ENCODE measurements at regions not wholly inside any gene's neighbourhood (a gene's known extent, or its start where the extent isn't known, plus 50 kb on each side); places are given as distances from the start of the nearest gene placed in this dataset.
"Not testable (repeated sequence)": the region's sequence is repeated elsewhere in the genome, so short reads cannot be mapped to it uniquely, and the experiment has no call there.

GRCh38 chr3:26271848-26272247, 350.7 kb upstream of the LRRC3B start:
- no peaks in the 10 kb centered on the region for H3K27me3 ChIP-seq (ENCODE audit: control insufficient read depth, insufficient read depth, low read length)
- no peak overlapping the region for H3K4me3 ChIP-seq (ENCODE audit: low read length)
- H3K36me3 ChIP-seq (ENCODE audit: control insufficient read depth, insufficient read depth, low read length): no peaks in the 10 kb centered on the region
- no peak overlapping the region for H3K27ac ChIP-seq (ENCODE audit: low read depth, low read length)
- H3K9ac ChIP-seq (ENCODE audit: low read length): no peak overlapping the region
- H3K4me1 ChIP-seq (ENCODE audit: control insufficient read depth, insufficient read depth, low read length): no peaks in the 10 kb centered on the region

GRCh38 chr3:26273196-26273595, 349.4 kb upstream of the LRRC3B start:
- Histone ChIP-seq H3K4me3 (ENCODE audit: low read length) (no peak overlapping the region), H3K27ac (ENCODE audit: low read depth, low read length) (no peak overlapping the region), H3K4me1 (ENCODE audit: control insufficient read depth, insufficient read depth, low read length) (no peaks in the 10 kb centered on the region), H3K9ac (ENCODE audit: low read length) (no peak overlapping the region), H3K27me3 (ENCODE audit: control insufficient read depth, insufficient read depth, low read length) (no peaks in the 10 kb centered on the region), H3K36me3 (ENCODE audit: control insufficient read depth, insufficient read depth, low read length) (no peaks in the 10 kb centered on the region)

GRCh38 chr3:26279091-26279490, 343.5 kb upstream of the LRRC3B start:
- Histone ChIP-seq H3K9ac (ENCODE audit: low read length) (no peak overlapping the region), H3K4me3 (ENCODE audit: low read length) (no peak overlapping the region), H3K36me3 (ENCODE audit: control insufficient read depth, insufficient read depth, low read length) (no peaks in the 10 kb centered on the region), H3K27me3 (ENCODE audit: control insufficient read depth, insufficient read depth, low read length) (no peaks in the 10 kb centered on the region), H3K27ac (ENCODE audit: low read depth, low read length) (no peak overlapping the region), H3K4me1 (ENCODE audit: control insufficient read depth, insufficient read depth, low read length) (no peaks in the 10 kb centered on the region)

DNA sequence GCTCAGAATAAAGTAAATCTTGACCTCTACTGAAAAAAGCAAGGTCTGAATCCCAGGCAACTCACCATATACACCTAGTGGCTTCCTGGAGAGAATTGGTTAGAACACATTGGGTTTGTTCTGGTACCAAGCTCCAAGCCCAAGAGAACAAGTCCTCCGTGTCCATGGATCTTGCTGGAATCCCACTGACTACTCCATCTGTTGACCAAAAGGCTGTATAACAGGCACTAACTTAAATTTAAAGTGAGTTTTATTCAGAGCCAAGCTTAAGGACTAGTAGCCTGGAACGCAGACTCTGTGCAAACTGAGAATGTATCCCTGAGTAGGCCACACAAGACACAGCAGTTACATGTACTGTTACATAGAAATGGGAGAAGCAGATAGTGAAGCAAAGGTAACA, 342.1 kb upstream of the LRRC3B start:
- H3K4me1 ChIP-seq (ENCODE audit: control insufficient read depth, insufficient read depth, low read length): no peaks in the 10 kb centered on the region

DNA sequence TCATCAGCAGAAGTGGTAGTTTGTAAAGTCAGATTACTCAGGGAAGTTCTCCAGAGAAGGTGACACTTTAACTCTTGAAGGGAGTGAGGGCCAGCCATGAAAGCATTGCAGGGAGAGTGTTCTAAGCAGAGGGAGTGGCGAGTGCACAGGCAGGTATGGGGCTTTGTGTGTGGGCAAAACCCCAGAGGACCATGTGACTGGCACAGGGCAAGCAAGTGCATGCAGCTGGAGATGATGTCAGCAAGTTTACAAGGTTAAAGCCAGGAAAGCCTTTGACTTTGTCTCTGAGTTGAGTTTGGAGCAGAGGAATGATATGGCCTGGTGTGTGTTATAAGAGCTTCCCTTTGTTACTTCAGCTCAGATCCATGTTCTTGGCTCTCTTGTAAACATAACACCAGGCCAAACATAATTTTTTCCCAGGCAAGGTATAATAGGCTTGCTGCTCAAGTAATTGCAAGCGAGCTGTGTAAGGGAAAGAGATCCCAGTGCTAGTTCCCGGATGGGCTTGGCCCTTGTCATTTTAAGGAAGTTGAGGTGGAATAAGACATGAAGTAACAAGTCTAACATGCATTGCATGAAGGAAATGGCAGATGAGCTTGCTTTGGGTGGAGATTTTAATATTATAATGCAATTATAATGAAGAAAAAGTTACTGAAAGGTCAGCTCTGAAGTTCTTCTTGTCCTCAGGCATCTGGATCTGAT, 341.1 kb upstream of the LRRC3B start:
- Histone ChIP-seq H3K4me3 (ENCODE audit: low read length) (no peak overlapping the region), H3K4me1 (ENCODE audit: control insufficient read depth, insufficient read depth, low read length) (no peaks in the 10 kb centered on the region), H3K36me3 (ENCODE audit: control insufficient read depth, insufficient read depth, low read length) (no peaks in the 10 kb centered on the region), H3K27ac (ENCODE audit: low read depth, low read length) (no peak overlapping the region), H3K9ac (ENCODE audit: low read length) (no peak overlapping the region), H3K27me3 (ENCODE audit: control insufficient read depth, insufficient read depth, low read length) (no peaks in the 10 kb centered on the region)

More for the DNA sequence above, 342.1 kb upstream of the LRRC3B start:
- Histone ChIP-seq H3K9ac (ENCODE audit: low read length) (no peak overlapping the region), H3K4me3 (ENCODE audit: low read length) (no peak overlapping the region), H3K36me3 (ENCODE audit: control insufficient read depth, insufficient read depth, low read length) (no peaks in the 10 kb centered on the region), H3K27me3 (ENCODE audit: control insufficient read depth, insufficient read depth, low read length) (no peaks in the 10 kb centered on the region), H3K27ac (ENCODE audit: low read depth, low read length) (no peak overlapping the region)

- H3K4me3 ChIP-seq (ENCODE audit: low read length); H3K9ac ChIP-seq (ENCODE audit: low read length); H3K36me3 ChIP-seq (ENCODE audit: control insufficient read depth, insufficient read depth, low read length); H3K27ac ChIP-seq (ENCODE audit: low read depth, low read length); H3K27me3 ChIP-seq (ENCODE audit: control insufficient read depth, insufficient read depth, low read length); H3K4me1 ChIP-seq (ENCODE audit: control insufficient read depth, insufficient read depth, low read length): not testable (repeated sequence)
These were observed 338.1 kb upstream of the LRRC3B start for GRCh38 chr3:26284503-26284902.

DNA sequence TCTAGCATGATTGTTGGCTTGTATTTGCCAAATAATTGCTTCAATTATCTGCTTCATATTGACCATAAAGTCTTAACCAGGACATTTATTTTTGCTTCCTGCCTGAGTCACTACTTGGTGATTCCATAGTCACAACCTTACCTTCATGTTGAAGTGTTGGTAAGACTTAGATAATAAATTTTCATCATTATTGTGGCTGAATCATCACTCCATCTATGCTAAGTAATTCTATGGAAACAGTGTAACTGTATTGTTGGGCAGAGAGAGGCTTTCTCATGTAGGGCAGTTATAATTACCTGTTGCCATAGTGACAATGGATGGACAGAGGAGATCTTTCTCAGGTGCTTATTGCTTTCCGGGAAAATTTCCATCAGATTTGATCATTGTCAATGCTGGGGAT, 330.7 kb upstream of the LRRC3B start:
- Histone ChIP-seq H3K4me3 (ENCODE audit: low read length) (no peak overlapping the region), H3K27ac (ENCODE audit: low read depth, low read length) (no peak overlapping the region), H3K36me3 (ENCODE audit: control insufficient read depth, insufficient read depth, low read length) (no peaks in the 10 kb centered on the region), H3K4me1 (ENCODE audit: control insufficient read depth, insufficient read depth, low read length) (no peaks in the 10 kb centered on the region), H3K9ac (ENCODE audit: low read length) (no peak overlapping the region), H3K27me3 (ENCODE audit: control insufficient read depth, insufficient read depth, low read length) (no peaks in the 10 kb centered on the region)

DNA sequence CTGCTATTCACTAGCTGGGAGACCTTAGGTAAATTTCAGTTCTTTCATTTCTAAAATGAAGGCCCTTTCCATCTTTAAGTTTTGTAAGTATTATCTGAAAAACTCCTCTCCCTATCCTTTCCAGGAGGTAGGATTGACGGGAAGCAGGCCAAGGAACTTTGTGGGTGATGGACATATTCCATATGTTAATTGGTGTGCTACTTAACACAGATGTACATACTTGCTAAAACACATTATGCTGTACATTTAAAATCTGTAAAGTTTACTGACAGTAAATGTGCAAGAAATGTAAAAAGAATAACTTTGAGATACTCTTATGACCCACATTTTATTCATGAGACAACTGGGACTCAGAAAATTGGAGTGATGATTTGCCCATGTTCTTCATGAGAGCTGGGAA, 329.8 kb upstream of the LRRC3B start:
- Histone ChIP-seq H3K4me3 (ENCODE audit: low read length) (no peak overlapping the region), H3K4me1 (ENCODE audit: control insufficient read depth, insufficient read depth, low read length) (no peaks in the 10 kb centered on the region), H3K9ac (ENCODE audit: low read length) (no peak overlapping the region), H3K36me3 (ENCODE audit: control insufficient read depth, insufficient read depth, low read length) (no peaks in the 10 kb centered on the region), H3K27ac (ENCODE audit: low read depth, low read length) (no peak overlapping the region), H3K27me3 (ENCODE audit: control insufficient read depth, insufficient read depth, low read length) (no peaks in the 10 kb centered on the region)

DNA sequence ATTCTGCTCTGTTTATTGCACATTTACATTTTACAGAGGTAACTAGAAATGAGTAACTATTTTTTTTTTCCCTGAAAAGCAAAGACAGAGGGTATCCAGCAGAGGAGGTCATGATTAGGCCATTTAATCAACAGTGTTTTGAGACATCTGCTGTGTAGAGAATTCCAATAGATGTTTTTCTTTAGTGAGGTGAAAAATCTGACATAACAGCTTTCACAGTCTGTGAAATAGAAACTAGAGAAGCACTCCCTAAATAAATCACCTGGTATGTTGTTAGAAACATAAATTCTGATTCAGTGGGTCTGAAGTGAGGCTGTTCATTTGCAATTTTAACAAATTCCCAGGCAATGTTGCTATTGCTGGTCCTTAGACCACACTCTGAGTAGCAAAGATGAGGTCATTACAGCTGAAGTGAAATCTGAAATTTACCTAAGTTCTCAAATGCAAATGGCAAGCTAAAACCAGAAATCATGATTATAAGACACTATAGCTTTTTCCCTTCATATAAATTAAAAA, 329.2 kb upstream of the LRRC3B start:
- Histone ChIP-seq H3K9ac (ENCODE audit: low read length) (no peak overlapping the region), H3K27me3 (ENCODE audit: control insufficient read depth, insufficient read depth, low read length) (no peaks in the 10 kb centered on the region), H3K4me3 (ENCODE audit: low read length) (no peak overlapping the region), H3K4me1 (ENCODE audit: control insufficient read depth, insufficient read depth, low read length) (no peaks in the 10 kb centered on the region), H3K27ac (ENCODE audit: low read depth, low read length) (no peak overlapping the region), H3K36me3 (ENCODE audit: control insufficient read depth, insufficient read depth, low read length) (no peaks in the 10 kb centered on the region)

DNA sequence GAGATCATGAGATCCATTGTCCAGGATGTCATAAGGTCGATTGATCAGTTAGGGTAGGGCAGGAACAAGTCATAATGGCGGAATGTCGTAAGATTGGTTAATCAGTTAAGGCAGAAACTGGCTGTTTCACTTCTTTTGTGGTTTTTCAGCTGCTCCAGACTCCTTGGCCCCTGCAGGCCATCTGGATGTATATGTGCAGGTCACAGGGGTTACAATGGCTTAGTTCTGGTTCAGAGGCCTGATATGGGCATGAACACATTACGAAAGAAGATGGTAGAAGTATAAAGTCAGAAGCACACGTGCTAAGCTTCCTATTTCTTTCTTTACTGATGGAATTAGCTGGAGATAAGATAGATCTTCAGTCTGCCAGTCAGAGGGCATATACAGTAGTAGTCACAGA, 315.4 kb upstream of the LRRC3B start:
- H3K9ac ChIP-seq (ENCODE audit: low read length): no peak overlapping the region
- no peaks in the 10 kb centered on the region for H3K4me1 ChIP-seq (ENCODE audit: control insufficient read depth, insufficient read depth, low read length)
- no peaks in the 10 kb centered on the region for H3K36me3 ChIP-seq (ENCODE audit: control insufficient read depth, insufficient read depth, low read length)
- H3K27me3 ChIP-seq (ENCODE audit: control insufficient read depth, insufficient read depth, low read length): no peaks in the 10 kb centered on the region
- no peak overlapping the region for H3K27ac ChIP-seq (ENCODE audit: low read depth, low read length)
- no peak overlapping the region for H3K4me3 ChIP-seq (ENCODE audit: low read length)

GRCh38 chr3:26307787-26308186, 314.8 kb upstream of the LRRC3B start:
- H3K4me3 ChIP-seq (ENCODE audit: low read length): no peak overlapping the region
- H3K36me3 ChIP-seq (ENCODE audit: control insufficient read depth, insufficient read depth, low read length): no peaks in the 10 kb centered on the region
- H3K9ac ChIP-seq (ENCODE audit: low read length): no peak overlapping the region
- no peaks in the 10 kb centered on the region for H3K4me1 ChIP-seq (ENCODE audit: control insufficient read depth, insufficient read depth, low read length)
- no peak overlapping the region for H3K27ac ChIP-seq (ENCODE audit: low read depth, low read length)
- no peaks in the 10 kb centered on the region for H3K27me3 ChIP-seq (ENCODE audit: control insufficient read depth, insufficient read depth, low read length)

DNA sequence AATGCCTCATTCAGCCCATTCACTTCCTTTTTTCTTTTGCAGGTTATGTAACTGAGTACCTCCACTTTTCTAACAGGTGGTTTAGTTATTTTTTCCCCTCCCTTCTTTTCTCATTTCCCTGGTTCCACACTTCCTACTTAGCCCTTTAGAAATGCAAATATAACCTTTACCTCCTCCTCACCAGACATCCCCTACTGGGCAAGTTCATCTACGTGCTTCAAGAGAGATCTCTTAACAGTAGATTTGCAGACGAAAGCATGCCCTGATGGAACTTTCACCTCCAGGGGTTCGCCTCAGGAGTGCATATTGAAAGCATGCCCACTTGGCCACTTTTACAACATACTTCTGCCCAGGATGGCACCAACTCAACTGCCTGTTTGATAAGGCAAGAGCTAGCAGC, 314.1 kb upstream of the LRRC3B start:
- Histone ChIP-seq H3K36me3 (ENCODE audit: control insufficient read depth, insufficient read depth, low read length) (no peaks in the 10 kb centered on the region), H3K27ac (ENCODE audit: low read depth, low read length) (no peak overlapping the region), H3K4me1 (ENCODE audit: control insufficient read depth, insufficient read depth, low read length) (no peaks in the 10 kb centered on the region)

DNA sequence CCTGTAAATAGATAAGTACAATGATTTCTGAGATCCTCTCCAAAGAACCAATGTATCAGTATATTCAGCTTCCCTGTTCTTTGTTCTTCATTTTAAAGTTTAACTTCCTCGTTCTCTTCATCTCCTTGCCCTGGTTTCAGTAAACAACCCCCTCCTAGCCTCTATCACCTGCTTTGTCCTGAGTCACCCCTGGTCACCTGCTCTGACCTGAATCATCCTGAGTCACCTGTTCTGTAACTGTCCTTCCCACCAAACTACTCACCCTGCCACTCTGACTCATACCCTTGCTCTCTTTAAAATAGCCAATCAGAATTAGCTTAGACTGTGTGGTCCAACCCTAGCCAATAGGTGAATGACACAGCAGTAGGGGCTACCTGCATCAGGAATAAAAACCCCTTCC, 313.0 kb upstream of the LRRC3B start:
- H3K9ac ChIP-seq (ENCODE audit: low read length); H3K4me3 ChIP-seq (ENCODE audit: low read length); H3K27me3 ChIP-seq (ENCODE audit: control insufficient read depth, insufficient read depth, low read length); H3K36me3 ChIP-seq (ENCODE audit: control insufficient read depth, insufficient read depth, low read length); H3K4me1 ChIP-seq (ENCODE audit: control insufficient read depth, insufficient read depth, low read length); H3K27ac ChIP-seq (ENCODE audit: low read depth, low read length): not testable (repeated sequence)

More for the DNA sequence above, 314.1 kb upstream of the LRRC3B start:
- H3K9ac ChIP-seq (ENCODE audit: low read length): no peak overlapping the region
- no peaks in the 10 kb centered on the region for H3K27me3 ChIP-seq (ENCODE audit: control insufficient read depth, insufficient read depth, low read length)
- H3K4me3 ChIP-seq (ENCODE audit: low read length): no peak overlapping the region

Data from rectal smooth muscle tissue (tissue), 1 donor.